Smooth muscle cell (in vitro differentiated cells): ENCODE measurements at regions not wholly inside any gene's neighbourhood (a gene's known extent, or its start where the extent isn't known, plus 50 kb on each side); places are given as distances from the start of the nearest gene placed in this dataset.

Source experiments
- DNase-seq: peaks from one replicate; lab custom pipeline; 2025; ENCODE audit not compliant: unreplicated experiment; lab: John Stamatoyannopoulos, UW
- H2AFZ ChIP-seq: fragments of 200-600 bp; sonication (generic); 2 replicates; pipeline ENCODE4 v1.6.0; 2016; ENCODE audit warnings: antibody characterized with exemption, low read depth, mild to moderate bottlenecking
- H3F3A ChIP-seq: fragments of 200-600 bp; sonication (generic); 2 replicates; pipeline ENCODE4 v1.6.0; 2017; ENCODE audit warnings: antibody characterized with exemption, low read depth
- H3K27ac ChIP-seq: fragments of 200-600 bp; sonication (generic); 2 replicates; pipeline ENCODE4 v1.5.1; 2016; ENCODE audit warnings: low read depth, mild to moderate bottlenecking
- H3K27me3 ChIP-seq: fragments of 200-600 bp; sonication (generic); 2 replicates; pipeline ENCODE4 v1.6.1; 2016; ENCODE audit warnings: low read depth, mild to moderate bottlenecking
- H3K36me3 ChIP-seq: fragments of 200-600 bp; sonication (generic); 2 replicates; pipeline ENCODE4 v1.5.1; 2016; ENCODE audit warnings: low read depth
- H3K4me1 ChIP-seq: fragments of 200-600 bp; sonication (generic); 2 replicates; pipeline ENCODE4 v1.5.1; 2016; ENCODE audit warnings: low read depth
- H3K4me2 ChIP-seq: fragments of 200-600 bp; sonication (generic); 2 replicates; pipeline ENCODE4 v1.6.0; 2016; ENCODE audit warnings: mild to moderate bottlenecking
- H3K4me3 ChIP-seq: fragments of 200-600 bp; sonication (generic); 2 replicates; pipeline ENCODE4 v1.5.1; 2016; ENCODE audit warnings: mild to moderate bottlenecking
- H3K79me2 ChIP-seq: fragments of 200-600 bp; sonication (generic); 2 replicates; pipeline ENCODE4 v1.6.0; 2016; ENCODE audit warnings: low read depth, mild to moderate bottlenecking
- H3K9ac ChIP-seq: fragments of 200-600 bp; sonication (generic); 2 replicates; pipeline ENCODE4 v1.6.0; 2016; ENCODE audit warnings: low read depth
- H3K9me3 ChIP-seq: fragments of 200-600 bp; sonication (generic); replicated peaks from 2 replicates; pipeline ENCODE4 v1.5.1; 2016; ENCODE audit warnings: low read depth
- H4K20me1 ChIP-seq: fragments of 200-600 bp; sonication (generic); 2 replicates; pipeline ENCODE4 v1.6.0; 2016; ENCODE audit warnings: low read depth
- WGBS: methylation state at CpG from one replicate; pipeline ENCODE4 v1.1.7; 2016; ENCODE audit warnings: low lambda C conversion rate; 5-methylcytosine and 5-hydroxymethylcytosine counted together
- TF ChIP-seq, protein P1 (sequence below): fragments of 200-600 bp; sonication (generic); IDR thresholded peaks from 2 replicates; pipeline ENCODE4 v1.5.1; 2017; ENCODE audit warnings: borderline replicate concordance, mild to moderate bottlenecking, antibody characterized with exemption; ENCODE audit not compliant: insufficient read depth, poor library complexity, severe bottlenecking

DNA sequence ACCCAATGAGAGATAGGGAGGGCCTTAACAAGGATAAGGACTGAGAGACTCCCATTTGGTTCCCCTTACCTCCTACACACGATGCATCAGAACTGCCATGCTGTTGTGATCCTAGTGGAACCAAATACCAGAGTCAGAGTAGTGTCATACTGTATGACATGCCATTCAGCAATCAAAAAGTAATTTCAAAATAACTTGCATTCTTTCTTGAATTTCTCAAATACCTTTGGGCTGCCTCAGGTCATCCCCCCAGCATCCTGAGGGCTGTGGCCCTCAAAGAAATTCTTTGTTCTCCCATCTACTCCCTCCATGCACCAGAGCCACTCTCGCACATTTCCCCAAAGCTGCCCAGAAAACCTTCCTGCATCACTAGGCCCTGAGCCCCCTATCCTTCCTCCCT lies 68.9 kb upstream of the PPP2R3A start:
- 65% methylated on average over 2 of the region's 2 CpGs for WGBS
- no peaks in the 10 kb centered on the region for H3K9me3 ChIP-seq
- no peaks in the 10 kb centered on the region for H3K79me2 ChIP-seq
- H4K20me1 ChIP-seq, result no peaks in the 10 kb centered on the region
- no peak overlapping the region for H3K9ac ChIP-seq
- no peak overlapping the region for H3K27ac ChIP-seq
- no peak overlapping the region for H3K4me2 ChIP-seq
- DNase-seq, result no peak
- H3K27me3 ChIP-seq, result no peaks in the 10 kb centered on the region
- H3K36me3 ChIP-seq, result no peaks in the 10 kb centered on the region
- H3K4me1 ChIP-seq, result no peaks in the 10 kb centered on the region
- H3F3A ChIP-seq, result no peaks in the 10 kb centered on the region
- H2AFZ ChIP-seq, result no peak overlapping the region
- TF ChIP-seq, protein P1, sequence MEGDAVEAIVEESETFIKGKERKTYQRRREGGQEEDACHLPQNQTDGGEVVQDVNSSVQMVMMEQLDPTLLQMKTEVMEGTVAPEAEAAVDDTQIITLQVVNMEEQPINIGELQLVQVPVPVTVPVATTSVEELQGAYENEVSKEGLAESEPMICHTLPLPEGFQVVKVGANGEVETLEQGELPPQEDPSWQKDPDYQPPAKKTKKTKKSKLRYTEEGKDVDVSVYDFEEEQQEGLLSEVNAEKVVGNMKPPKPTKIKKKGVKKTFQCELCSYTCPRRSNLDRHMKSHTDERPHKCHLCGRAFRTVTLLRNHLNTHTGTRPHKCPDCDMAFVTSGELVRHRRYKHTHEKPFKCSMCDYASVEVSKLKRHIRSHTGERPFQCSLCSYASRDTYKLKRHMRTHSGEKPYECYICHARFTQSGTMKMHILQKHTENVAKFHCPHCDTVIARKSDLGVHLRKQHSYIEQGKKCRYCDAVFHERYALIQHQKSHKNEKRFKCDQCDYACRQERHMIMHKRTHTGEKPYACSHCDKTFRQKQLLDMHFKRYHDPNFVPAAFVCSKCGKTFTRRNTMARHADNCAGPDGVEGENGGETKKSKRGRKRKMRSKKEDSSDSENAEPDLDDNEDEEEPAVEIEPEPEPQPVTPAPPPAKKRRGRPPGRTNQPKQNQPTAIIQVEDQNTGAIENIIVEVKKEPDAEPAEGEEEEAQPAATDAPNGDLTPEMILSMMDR, result no peak
- no peak overlapping the region for H3K4me3 ChIP-seq

DNA sequence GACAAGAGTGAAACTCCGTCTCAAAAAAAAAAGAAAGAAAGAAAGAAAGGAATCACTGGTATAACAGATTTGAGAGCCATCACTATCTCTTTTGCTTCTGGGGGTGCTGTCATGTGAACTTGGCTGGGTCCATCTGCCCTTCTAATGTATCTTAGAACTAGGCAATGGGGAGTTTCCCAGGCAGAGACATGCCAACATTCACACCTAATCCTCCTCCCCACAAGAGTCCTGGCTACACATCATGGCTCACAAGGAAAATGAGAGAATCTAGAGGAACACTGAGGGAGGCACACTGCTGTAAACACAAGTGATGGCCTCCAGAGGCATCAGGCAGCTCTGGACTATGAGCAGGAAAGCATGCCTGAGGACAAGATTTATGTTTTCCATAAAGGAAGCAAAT lies 67.8 kb upstream of the PPP2R3A start:
- no peaks in the 10 kb centered on the region for H3K79me2 ChIP-seq
- DNase-seq, result no peak
- no peak overlapping the region for H2AFZ ChIP-seq
- no peaks in the 10 kb centered on the region for H3K27me3 ChIP-seq
- no peak overlapping the region for H3K9ac ChIP-seq
- TF ChIP-seq, protein P1, result no peak
- WGBS, result 100% methylated on average over 1 of the region's 1 CpG
- no peaks in the 10 kb centered on the region for H3K36me3 ChIP-seq
- H3K4me3 ChIP-seq, result no peak overlapping the region
- no peaks in the 10 kb centered on the region for H3K4me1 ChIP-seq
- H3K4me2 ChIP-seq, result no peak overlapping the region
- H3K9me3 ChIP-seq, result no peaks in the 10 kb centered on the region
- no peaks in the 10 kb centered on the region for H4K20me1 ChIP-seq
- no peaks in the 10 kb centered on the region for H3F3A ChIP-seq
- H3K27ac ChIP-seq, result no peak overlapping the region

GRCh38 chr3:135898774-135899173 lies 66.8 kb upstream of the PPP2R3A start:
- Histone ChIP-seq H3K4me2 (no peak overlapping the region), H3K4me1 (no peaks in the 10 kb centered on the region), H3F3A (no peaks in the 10 kb centered on the region), H4K20me1 (no peaks in the 10 kb centered on the region), H3K79me2 (no peaks in the 10 kb centered on the region), H3K9me3 (no peaks in the 10 kb centered on the region), H2AFZ (no peak overlapping the region), H3K27ac (no peak overlapping the region), H3K27me3 (no peaks in the 10 kb centered on the region), H3K4me3 (no peak overlapping the region), H3K9ac (no peak overlapping the region), H3K36me3 (no peaks in the 10 kb centered on the region)
- no peak for DNase-seq
- WGBS, result 86% methylated on average over 3 of the region's 3 CpGs
- TF ChIP-seq, protein P1, result no peak

GRCh38 chr3:135905058-135905724 lies 60.3 kb upstream of the PPP2R3A start:
- TF ChIP-seq, protein P1, result peak; percentile 13
- Histone ChIP-seq H3K9ac (no peak overlapping the region), H3K79me2 (no peaks in the 10 kb centered on the region), H3F3A (no peaks in the 10 kb centered on the region), H3K27ac (no peak overlapping the region), H3K4me1 (no peaks in the 10 kb centered on the region), H3K36me3 (no peaks in the 10 kb centered on the region), H2AFZ (no peak overlapping the region), H4K20me1 (no peaks in the 10 kb centered on the region), H3K9me3 (no peaks in the 10 kb centered on the region), H3K4me3 (no peak overlapping the region), H3K4me2 (no peak overlapping the region), H3K27me3 (no peaks in the 10 kb centered on the region)
- WGBS, result 75% methylated on average over 5 of the region's 5 CpGs
- DNase-seq, result no peak
